Stimulated activated CD4-positive, alpha-beta T cell treated with anti-CD3 and anti-CD28 coated beads, Interleukin-2, amount 100 ng/mL, for 48 hours (primary cell): ENCODE measurements at regions not wholly inside any gene's neighbourhood (a gene's known extent, or its start where the extent isn't known, plus 50 kb on each side); places are given as distances from the start of the nearest gene placed in this dataset.

ENCODE experiments used
- DNase-seq, 2 donors: peaks; one replicate each; pipeline ENCODE4 v3.0.0-alpha.2; 2020

DNA sequence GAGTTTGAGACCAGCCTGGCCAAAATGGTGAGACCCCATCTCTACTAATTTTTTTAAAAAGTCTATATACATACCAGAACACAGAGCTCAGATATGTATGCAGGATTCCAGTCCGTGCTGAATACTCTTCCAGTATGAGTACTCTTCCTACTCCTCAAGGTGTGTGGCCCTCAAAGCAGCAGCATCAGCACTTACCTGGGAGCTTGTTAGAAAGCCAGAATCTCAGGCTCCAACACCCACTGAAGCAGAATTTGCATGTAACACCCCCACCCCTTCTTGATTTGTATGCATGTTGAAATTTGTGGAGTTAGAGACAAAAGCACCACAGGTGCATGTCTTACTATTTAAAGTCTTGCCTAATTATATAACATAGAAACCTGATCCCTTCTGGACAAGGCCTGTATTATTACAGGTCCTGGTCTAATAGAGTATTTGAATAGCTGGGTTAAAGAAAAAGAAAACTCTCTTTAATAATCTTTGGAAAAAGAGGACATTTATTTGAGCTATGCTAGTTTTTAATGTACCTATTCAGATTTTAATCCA lies 50.3 kb upstream of the NFE2L2 start:
- DNase-seq, result no peak

DNA sequence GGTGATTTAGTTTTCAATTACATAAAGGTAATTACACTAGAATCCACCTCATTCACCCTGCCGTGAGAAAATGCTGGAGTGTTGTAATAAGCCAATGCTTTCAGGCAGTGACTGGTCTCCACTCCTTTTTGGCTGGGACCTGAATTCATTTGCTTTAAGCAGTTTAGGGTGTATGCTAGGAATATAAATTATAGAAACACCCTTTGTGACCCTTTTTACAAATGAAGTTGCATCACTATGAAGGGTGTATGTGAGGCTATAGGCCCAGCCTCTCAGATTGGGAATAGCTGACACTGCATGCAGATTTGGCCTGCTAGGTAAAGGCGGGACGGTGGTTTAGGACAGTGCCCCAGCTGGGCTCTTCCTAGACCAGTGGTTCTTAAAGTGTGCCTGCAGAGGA lies 50.8 kb upstream of the NFE2L2 start:
- DNase-seq, result no peak

GRCh38 chr2:177316756-177317155 lies 52.2 kb upstream of the NFE2L2 start:
- no peak for DNase-seq

DNA sequence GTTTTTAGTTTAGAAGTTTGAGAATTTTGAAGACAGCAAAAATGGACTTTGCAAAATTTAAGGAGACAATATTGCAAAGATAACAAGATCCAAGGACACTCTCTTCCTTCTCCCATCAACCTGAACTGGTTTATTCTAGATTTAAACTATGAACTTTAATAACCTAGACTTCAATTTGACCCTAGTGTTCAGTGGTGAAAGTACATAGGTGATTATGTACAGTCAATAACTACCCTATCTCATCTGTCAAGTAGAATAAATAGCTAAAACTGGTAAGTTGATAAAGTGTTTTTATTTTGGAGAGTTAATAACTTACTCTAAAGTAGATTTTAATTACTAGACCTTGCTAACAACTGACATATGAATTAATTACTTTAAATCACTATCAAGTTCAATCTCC lies 52.9 kb upstream of the NFE2L2 start:
- DNase-seq, result no peak

DNA sequence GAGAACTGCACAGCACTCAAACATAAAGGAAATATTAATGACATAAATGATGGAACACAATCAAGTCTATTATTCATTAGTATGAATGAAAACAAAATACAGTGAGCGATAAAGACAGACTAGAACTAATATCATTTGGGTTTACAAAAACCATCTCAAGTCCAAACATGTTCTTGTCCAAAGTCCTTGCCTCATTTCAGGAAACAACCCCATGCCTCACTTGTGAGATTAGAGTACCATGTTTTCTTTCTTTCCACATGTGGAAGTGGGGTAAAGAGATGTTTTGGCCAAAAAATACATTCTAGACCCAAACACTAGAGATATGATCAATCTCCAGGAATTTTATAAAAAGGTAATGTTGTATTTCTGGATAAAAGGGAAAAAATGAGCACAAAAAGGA lies 53.3 kb upstream of the NFE2L2 start:
- DNase-seq, result no peak

DNA sequence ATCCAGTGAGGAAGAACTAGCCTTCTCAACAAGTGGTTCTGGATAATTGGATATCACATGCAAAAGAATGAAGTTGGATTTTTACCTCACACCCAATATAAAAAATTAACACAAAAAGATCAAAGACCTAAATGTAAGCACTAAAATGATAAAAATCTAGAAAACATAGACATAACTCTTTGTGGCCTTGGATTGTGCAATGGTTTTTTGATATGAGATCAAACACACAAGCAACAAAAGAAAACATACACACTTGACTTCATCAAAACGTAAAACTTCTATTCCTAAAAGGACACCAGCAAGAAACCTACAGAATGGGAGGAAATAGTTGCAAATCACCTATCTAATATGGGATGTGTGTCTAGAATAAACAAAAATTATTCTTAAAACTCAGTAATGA lies 54.1 kb upstream of the NFE2L2 start:
- DNase-seq, result no peak

- DNase-seq, result no peak
These were observed 56.1 kb upstream of the NFE2L2 start for GRCh38 chr2:177320596-177320995.

DNA sequence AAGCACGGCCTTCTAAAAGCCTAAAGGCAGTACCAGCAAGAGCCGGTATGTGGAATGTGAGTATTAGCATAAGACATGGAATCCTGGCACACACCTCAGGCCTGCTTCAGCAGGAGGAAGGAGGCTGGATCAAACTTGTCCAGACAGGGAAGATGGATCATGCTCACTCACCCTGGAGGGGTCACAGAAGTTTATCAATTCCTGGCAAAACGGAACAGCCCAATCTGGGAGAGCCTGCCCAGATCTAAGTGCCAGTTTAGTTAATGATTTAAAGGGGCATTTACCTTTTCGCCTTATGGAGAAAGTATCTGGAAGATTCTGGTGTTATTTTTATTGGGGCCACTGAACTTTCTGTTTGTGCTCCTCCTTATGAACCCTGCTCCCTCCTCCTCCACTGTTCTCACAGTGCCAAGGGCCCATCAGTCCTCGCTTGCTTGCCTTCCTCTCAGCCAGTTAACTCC lies 58.3 kb upstream of the NFE2L2 start:
- no peak for DNase-seq

GRCh38 chr2:177324797-177325196 lies 60.3 kb upstream of the NFE2L2 start:
- no peak for DNase-seq

DNA sequence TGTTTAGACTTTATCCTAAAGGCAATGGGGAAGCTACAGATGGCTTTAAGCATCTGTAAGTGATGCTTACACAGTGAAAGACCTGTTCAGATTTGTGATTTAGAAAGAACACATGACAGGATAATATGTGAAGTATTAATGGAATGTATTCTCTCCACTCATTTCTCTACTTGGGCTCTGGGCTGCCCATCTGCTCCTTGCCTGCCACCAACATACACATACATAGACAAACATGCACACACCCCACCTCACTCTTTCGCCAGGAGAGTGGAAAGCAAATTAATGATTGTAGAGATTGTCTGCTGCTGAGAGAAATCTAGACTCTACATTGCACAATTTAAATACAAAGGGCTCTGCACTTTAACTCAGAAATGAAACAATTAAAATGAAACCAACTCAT lies 61.0 kb upstream of the NFE2L2 start:
- DNase-seq, result no peak

DNA sequence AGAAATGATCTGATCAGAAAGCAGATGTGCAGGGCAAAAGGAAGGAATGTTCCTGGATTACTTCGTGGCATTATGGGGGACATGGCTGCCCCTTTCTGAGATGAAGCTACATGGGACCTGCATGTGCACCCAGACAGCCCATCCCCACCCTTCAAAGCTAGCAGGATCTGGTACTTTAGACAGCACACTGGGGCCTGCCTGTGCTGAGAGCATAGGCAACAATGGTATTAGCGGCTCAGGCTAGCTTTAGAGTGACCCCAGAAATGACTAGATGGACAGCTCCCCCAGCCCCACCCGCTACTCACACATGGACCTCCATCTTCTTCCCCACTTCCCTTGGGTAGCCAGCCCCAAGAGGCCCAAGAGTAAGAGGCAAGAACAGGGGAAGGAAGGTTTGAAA lies 61.5 kb upstream of the NFE2L2 start:
- DNase-seq, result no peak

GRCh38 chr2:177326591-177326990 lies 62.1 kb upstream of the NFE2L2 start:
- DNase-seq, result no peak

- no peak for DNase-seq
These were observed 62.5 kb upstream of the NFE2L2 start for GRCh38 chr2:177327009-177327408.

- DNase-seq, result no peak
These were observed 63.5 kb upstream of the NFE2L2 start for GRCh38 chr2:177328056-177328455.

GRCh38 chr2:177329064-177329463 lies 63.5 kb upstream of the AGPS start:
- DNase-seq, result no peak

GRCh38 chr2:177331466-177331997 lies 61.0 kb upstream of the AGPS start:
- DNase-seq, result no peak

GRCh38 chr2:177332026-177332991 lies 60.3 kb upstream of the AGPS start:
- DNase-seq, result peak; percentile 24 to 33

DNA sequence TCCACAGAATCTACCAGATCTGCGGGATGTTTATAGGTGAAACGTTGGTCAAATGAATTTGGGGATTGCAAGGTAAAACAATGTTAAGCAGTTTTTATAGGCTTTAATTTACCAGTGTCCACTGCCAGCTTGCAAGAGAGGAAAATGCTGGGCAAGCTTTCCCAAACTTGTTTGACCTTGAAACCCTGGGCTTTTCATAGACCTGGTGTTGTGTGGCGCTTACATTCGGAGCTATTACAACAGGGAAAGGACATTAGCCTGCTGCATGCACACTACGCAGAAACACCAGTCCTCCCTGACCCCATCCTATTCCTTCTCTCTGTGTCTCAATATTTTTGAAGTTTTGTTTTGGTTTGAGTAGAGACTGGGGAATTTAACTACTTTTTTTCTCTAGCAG lies 59.6 kb upstream of the AGPS start:
- DNase-seq, result no peak

GRCh38 chr2:177334940-177335543 lies 57.5 kb upstream of the AGPS start:
- no peak for DNase-seq

- DNase-seq, result no peak
These were observed 56.6 kb upstream of the AGPS start for GRCh38 chr2:177335917-177336450.

- no peak for DNase-seq
These were observed 54.3 kb upstream of the AGPS start for GRCh38 chr2:177338177-177338721.

DNA sequence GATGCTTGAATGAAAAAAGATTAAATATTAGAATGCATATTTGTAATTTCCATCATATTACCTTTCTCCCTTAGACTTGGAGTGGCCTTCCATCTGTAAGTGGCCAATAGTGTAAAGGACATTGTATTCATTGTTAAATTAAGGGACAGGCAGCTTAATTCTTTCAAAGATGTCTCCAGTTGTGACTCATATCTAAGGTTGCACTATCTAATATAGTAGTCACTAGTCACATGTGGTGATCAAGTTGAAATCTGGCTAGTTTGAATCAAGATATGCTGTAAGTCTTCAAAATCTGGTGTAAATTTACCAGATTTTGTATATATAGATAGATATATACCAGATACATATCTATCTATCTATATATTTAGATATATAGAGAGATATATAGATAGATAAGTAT lies 52.4 kb upstream of the AGPS start:
- DNase-seq, result no peak

- DNase-seq, result no peak
These were observed 49.8 kb upstream of the AGPS start for GRCh38 chr2:177342736-177343135.
